ENCODE measurements at regions not wholly inside any gene's neighbourhood (a gene's known extent, or its start where the extent isn't known, plus 50 kb on each side); places are given as distances from the start of the nearest gene placed in this dataset.

GRCh38 chr18:14939141-14939540, 191.2 kb downstream of the ANKRD30B start:
- TF ChIP-seq ZNF219 (CRISPR knock-in tag; IDR thresholded peaks at IDR 0.05; ENCODE audit: borderline replicate concordance) (no peak), FOXP4 (CRISPR knock-in tag; IDR thresholded peaks at IDR 0.05) (no peak), SP1 (CRISPR knock-in tag; conservative IDR thresholded peaks at IDR 0.05) (no peak), PREB (CRISPR knock-in tag; IDR thresholded peaks at IDR 0.05; ENCODE audit: borderline replicate concordance) (no peak), CTCF (IDR thresholded peaks at IDR 0.05) (no peak), TEAD1 (CRISPR knock-in tag; IDR thresholded peaks at IDR 0.05) (no peak), SMAD4 (CRISPR knock-in tag; IDR thresholded peaks at IDR 0.05) (no peak), TP53 (CRISPR knock-in tag; IDR thresholded peaks at IDR 0.05) (no peak), MAX (CRISPR knock-in tag; IDR thresholded peaks at IDR 0.05) (no peak), ETV6 (CRISPR knock-in tag; IDR thresholded peaks at IDR 0.05) (no peak)
- TF ChIP-seq, protein P1, sequence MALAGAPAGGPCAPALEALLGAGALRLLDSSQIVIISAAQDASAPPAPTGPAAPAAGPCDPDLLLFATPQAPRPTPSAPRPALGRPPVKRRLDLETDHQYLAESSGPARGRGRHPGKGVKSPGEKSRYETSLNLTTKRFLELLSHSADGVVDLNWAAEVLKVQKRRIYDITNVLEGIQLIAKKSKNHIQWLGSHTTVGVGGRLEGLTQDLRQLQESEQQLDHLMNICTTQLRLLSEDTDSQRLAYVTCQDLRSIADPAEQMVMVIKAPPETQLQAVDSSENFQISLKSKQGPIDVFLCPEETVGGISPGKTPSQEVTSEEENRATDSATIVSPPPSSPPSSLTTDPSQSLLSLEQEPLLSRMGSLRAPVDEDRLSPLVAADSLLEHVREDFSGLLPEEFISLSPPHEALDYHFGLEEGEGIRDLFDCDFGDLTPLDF (CRISPR knock-in tag; IDR thresholded peaks at IDR 0.05), result no peak
- TF ChIP-seq, protein P2, sequence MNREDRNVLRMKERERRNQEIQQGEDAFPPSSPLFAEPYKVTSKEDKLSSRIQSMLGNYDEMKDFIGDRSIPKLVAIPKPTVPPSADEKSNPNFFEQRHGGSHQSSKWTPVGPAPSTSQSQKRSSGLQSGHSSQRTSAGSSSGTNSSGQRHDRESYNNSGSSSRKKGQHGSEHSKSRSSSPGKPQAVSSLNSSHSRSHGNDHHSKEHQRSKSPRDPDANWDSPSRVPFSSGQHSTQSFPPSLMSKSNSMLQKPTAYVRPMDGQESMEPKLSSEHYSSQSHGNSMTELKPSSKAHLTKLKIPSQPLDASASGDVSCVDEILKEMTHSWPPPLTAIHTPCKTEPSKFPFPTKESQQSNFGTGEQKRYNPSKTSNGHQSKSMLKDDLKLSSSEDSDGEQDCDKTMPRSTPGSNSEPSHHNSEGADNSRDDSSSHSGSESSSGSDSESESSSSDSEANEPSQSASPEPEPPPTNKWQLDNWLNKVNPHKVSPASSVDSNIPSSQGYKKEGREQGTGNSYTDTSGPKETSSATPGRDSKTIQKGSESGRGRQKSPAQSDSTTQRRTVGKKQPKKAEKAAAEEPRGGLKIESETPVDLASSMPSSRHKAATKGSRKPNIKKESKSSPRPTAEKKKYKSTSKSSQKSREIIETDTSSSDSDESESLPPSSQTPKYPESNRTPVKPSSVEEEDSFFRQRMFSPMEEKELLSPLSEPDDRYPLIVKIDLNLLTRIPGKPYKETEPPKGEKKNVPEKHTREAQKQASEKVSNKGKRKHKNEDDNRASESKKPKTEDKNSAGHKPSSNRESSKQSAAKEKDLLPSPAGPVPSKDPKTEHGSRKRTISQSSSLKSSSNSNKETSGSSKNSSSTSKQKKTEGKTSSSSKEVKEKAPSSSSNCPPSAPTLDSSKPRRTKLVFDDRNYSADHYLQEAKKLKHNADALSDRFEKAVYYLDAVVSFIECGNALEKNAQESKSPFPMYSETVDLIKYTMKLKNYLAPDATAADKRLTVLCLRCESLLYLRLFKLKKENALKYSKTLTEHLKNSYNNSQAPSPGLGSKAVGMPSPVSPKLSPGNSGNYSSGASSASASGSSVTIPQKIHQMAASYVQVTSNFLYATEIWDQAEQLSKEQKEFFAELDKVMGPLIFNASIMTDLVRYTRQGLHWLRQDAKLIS (CRISPR knock-in tag; IDR thresholded peaks at IDR 0.05; ENCODE audit: borderline replicate concordance), result no peak
- TF ChIP-seq, protein P3, sequence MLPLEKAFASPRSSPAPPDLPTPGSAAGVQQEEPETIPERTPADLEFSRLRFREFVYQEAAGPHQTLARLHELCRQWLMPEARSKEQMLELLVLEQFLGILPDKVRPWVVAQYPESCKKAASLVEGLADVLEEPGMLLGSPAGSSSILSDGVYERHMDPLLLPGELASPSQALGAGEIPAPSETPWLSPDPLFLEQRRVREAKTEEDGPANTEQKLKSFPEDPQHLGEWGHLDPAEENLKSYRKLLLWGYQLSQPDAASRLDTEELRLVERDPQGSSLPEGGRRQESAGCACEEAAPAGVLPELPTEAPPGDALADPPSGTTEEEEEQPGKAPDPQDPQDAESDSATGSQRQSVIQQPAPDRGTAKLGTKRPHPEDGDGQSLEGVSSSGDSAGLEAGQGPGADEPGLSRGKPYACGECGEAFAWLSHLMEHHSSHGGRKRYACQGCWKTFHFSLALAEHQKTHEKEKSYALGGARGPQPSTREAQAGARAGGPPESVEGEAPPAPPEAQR (CRISPR knock-in tag; IDR thresholded peaks at IDR 0.05), result no peak

Data from WTC11 (cell line).